ENCODE measurements at regions not wholly inside any gene's neighbourhood (a gene's known extent, or its start where the extent isn't known, plus 50 kb on each side); places are given as distances from the start of the nearest gene placed in this dataset.

DNA sequence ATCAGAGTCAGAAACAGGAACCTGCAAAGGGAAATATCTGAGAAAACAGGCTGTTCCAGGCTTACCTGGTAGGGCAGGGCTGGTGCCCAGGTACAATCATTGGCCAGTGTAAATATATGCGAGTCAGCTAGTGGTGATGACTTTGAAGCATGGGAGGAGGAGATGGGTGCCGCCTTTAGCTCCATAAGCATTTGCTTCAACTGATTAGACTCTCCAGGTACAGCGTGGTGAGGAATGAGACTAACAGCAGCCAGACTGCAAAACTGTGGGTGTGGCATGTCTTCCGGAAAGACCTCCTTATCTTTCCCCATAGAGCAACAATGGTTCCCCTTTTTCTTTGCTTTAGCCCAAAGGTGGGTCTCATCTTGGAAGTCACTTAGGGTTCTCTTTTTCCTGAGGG lies 137.2 kb downstream of the LRIG2 start:
- Histone ChIP-seq H3K27ac (ENCODE audit: low read depth in 1 of 2, low read length in 2 of 2) (no peak overlapping the region), H3K36me3 (ENCODE audit: control insufficient read depth in 4 of 4, insufficient read depth in 3 of 4, low read depth in 1 of 4, low read length in 3 of 4) (no peaks in the 10 kb centered on the region), H3K9ac (ENCODE audit: low read depth in 1 of 2, low read length in 2 of 2) (no peak overlapping the region), H3K27me3 (ENCODE audit: control insufficient read depth in 4 of 4, insufficient read depth in 4 of 4, low read length in 3 of 4) (peaks cover 0 to 2% (median 0%) of the 10 kb centered on the region in 4 donors), H3K4me3 (ENCODE audit: low read depth in 1 of 3, low read length in 3 of 3) (no peak overlapping the region), H3K9me3 (ENCODE audit: control insufficient read depth in 4 of 4, low read length in 3 of 4) (no peaks in the 10 kb centered on the region), H3K4me1 (ENCODE audit: control insufficient read depth in 4 of 4, insufficient read depth in 4 of 4, low read length in 3 of 4) (no peaks in the 10 kb centered on the region)
- 49% methylated on average over 4 of the region's 4 CpGs for WGBS
- TF ChIP-seq MAX (IDR thresholded peaks at IDR 0.05) (no peak), ZBTB33 (IDR thresholded peaks at IDR 0.05) (no peak), RXRA (IDR thresholded peaks at IDR 0.05) (no peak), HNF4G (IDR thresholded peaks at IDR 0.05) (no peak), SP1 (IDR thresholded peaks at IDR 0.05) (no peak)
- no peak for DNase-seq (ENCODE audit: low spot score)

DNA sequence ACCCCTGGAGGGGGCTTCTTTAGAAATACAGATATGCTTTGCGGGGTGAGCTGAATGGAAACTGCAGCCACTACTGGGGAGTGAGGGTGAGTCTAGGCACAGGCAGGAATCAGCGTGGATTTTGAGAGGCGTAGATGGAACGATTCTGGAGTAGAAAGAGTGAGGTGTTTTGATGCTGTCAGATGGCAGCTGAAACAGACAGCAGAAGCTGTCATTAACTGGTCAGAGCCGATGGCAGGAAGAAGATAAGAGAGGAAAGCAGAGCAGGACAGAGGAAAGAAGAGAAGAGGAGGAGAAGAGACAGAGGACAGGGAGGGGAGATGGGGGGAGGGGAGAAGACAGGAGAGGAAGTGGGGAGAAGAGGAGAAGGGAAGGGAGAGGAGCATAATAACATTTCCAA lies 138.5 kb downstream of the LRIG2 start:
- Histone ChIP-seq H3K9ac (ENCODE audit: low read depth in 1 of 2, low read length in 2 of 2) (no peak overlapping the region), H3K27me3 (ENCODE audit: control insufficient read depth in 4 of 4, insufficient read depth in 4 of 4, low read length in 3 of 4) (peaks cover 0 to 2% (median 0%) of the 10 kb centered on the region in 4 donors), H3K9me3 (ENCODE audit: control insufficient read depth in 4 of 4, low read length in 3 of 4) (no peaks in the 10 kb centered on the region), H3K4me1 (ENCODE audit: control insufficient read depth in 4 of 4, insufficient read depth in 4 of 4, low read length in 3 of 4) (no peaks in the 10 kb centered on the region), H3K4me3 (ENCODE audit: low read depth in 1 of 3, low read length in 3 of 3) (no peak overlapping the region), H3K27ac (ENCODE audit: low read depth in 1 of 2, low read length in 2 of 2) (no peak overlapping the region), H3K36me3 (ENCODE audit: control insufficient read depth in 4 of 4, insufficient read depth in 3 of 4, low read depth in 1 of 4, low read length in 3 of 4) (no peaks in the 10 kb centered on the region)
- no peak for DNase-seq (ENCODE audit: low spot score)
- TF ChIP-seq JUND (IDR thresholded peaks at IDR 0.05) (no peak), RAD21 (IDR thresholded peaks at IDR 0.05) (no peak), NR2F2 (IDR thresholded peaks at IDR 0.05) (no peak), FOXA2 (IDR thresholded peaks at IDR 0.05) (no peak), YY1 (IDR thresholded peaks at IDR 0.05) (no peak), EGR1 (IDR thresholded peaks at IDR 0.05; ENCODE audit: low read depth in 2 of 2) (no peak), HNF4G (IDR thresholded peaks at IDR 0.05) (no peak), ATF3 (IDR thresholded peaks at IDR 0.05) (no peak), FOXA1 (IDR thresholded peaks at IDR 0.05) (no peak), RXRA (IDR thresholded peaks at IDR 0.05) (no peak), SP1 (IDR thresholded peaks at IDR 0.05) (no peak), TAF1 (conservative IDR thresholded peaks at IDR 0.05) (no peak), ZBTB33 (IDR thresholded peaks at IDR 0.05) (no peak), MAX (IDR thresholded peaks at IDR 0.05) (no peak), HNF4A (conservative IDR thresholded peaks at IDR 0.05) (no peak)
- TF ChIP-seq, protein P1, sequence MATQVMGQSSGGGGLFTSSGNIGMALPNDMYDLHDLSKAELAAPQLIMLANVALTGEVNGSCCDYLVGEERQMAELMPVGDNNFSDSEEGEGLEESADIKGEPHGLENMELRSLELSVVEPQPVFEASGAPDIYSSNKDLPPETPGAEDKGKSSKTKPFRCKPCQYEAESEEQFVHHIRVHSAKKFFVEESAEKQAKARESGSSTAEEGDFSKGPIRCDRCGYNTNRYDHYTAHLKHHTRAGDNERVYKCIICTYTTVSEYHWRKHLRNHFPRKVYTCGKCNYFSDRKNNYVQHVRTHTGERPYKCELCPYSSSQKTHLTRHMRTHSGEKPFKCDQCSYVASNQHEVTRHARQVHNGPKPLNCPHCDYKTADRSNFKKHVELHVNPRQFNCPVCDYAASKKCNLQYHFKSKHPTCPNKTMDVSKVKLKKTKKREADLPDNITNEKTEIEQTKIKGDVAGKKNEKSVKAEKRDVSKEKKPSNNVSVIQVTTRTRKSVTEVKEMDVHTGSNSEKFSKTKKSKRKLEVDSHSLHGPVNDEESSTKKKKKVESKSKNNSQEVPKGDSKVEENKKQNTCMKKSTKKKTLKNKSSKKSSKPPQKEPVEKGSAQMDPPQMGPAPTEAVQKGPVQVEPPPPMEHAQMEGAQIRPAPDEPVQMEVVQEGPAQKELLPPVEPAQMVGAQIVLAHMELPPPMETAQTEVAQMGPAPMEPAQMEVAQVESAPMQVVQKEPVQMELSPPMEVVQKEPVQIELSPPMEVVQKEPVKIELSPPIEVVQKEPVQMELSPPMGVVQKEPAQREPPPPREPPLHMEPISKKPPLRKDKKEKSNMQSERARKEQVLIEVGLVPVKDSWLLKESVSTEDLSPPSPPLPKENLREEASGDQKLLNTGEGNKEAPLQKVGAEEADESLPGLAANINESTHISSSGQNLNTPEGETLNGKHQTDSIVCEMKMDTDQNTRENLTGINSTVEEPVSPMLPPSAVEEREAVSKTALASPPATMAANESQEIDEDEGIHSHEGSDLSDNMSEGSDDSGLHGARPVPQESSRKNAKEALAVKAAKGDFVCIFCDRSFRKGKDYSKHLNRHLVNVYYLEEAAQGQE (IDR thresholded peaks at IDR 0.05), result no peak
- TF ChIP-seq, protein P2, sequence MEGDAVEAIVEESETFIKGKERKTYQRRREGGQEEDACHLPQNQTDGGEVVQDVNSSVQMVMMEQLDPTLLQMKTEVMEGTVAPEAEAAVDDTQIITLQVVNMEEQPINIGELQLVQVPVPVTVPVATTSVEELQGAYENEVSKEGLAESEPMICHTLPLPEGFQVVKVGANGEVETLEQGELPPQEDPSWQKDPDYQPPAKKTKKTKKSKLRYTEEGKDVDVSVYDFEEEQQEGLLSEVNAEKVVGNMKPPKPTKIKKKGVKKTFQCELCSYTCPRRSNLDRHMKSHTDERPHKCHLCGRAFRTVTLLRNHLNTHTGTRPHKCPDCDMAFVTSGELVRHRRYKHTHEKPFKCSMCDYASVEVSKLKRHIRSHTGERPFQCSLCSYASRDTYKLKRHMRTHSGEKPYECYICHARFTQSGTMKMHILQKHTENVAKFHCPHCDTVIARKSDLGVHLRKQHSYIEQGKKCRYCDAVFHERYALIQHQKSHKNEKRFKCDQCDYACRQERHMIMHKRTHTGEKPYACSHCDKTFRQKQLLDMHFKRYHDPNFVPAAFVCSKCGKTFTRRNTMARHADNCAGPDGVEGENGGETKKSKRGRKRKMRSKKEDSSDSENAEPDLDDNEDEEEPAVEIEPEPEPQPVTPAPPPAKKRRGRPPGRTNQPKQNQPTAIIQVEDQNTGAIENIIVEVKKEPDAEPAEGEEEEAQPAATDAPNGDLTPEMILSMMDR (IDR thresholded peaks at IDR 0.05; ENCODE audit: low read depth, low read length, missing input control), result no peak
- WGBS, result 66% methylated on average over 5 of the region's 5 CpGs
